ENCODE measurements at regions not wholly inside any gene's neighbourhood (a gene's known extent, or its start where the extent isn't known, plus 50 kb on each side); places are given as distances from the start of the nearest gene placed in this dataset.
A peak's percentile ranks its signal among the peaks of the same experiment; 100 is the strongest.

GRCh38 chr20:39602649-39603048, 640.5 kb downstream of the DHX35 start:
- no peak for DNase-seq

GRCh38 chr20:39600871-39601270, 638.7 kb downstream of the DHX35 start:
- DNase-seq = no peak

DNA sequence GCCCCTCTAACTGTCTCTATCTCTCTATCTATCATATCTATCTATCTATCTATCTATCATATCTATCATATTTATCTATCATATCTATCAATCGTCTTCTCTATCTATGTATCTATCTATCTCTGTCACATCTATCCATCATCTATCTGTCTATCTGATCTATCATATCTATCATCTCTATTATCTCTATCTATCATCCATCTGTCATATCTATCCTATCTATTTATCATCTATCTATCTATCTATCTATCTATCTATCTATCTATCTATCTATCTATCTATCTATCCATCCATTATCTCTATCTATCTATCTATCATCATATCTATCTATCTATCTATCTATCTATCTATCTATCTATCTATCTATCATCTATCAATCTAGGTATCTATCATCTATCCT, 638.0 kb downstream of the DHX35 start:
- no peak for DNase-seq

GRCh38 chr20:39596554-39596953, 634.4 kb downstream of the DHX35 start:
- no peak for DNase-seq

DNA sequence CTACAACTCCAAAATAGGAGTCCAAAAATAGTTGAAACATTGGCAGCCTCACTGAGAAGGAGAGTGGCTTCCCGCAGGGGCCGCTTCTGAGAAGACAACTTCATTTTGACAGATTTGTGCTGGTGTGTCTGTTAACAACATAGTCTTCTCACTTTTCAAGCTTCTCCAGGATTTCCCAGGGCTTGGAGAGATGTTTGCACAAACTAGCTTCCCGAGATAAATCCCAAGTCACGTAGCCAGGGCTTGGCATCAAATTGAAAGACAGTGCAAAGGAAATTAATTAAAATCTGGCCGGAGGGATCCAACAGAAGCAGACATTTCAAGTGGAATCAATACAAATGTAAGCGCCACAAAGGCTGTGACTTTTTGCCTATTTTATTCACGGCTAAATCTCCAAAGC, 630.2 kb downstream of the DHX35 start:
- no peak for DNase-seq

DNA sequence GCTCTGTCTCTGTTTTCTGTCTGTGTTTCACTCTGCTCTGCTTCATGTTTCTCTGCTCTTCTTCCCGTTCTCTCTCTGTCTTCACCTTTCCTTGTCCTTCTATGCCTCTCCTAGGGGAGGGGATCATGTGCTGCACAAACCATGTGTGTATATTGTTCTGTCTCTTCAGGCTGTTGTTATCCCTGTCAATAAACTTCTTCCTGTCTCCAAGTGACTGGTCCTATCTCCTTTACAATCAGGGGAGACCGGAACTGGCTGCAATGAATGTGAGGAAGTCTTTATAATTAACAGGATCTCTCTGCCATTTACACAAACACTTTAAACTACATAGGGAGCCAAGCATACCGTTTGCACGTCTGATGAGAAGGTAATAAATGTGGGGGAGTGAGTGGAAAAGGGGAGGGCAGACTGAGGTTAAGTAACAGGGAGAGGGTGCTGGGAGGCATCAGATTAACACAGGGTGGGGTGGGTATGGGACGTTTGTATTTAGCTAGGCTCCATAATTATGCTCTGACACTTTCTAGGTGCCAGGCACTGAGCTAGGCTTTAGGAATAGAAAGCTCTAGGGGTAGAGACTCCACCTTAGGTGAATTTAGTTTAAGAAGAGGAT, 626.1 kb downstream of the DHX35 start:
- DNase-seq = no peak

GRCh38 chr20:39581034-39581433, 618.9 kb downstream of the DHX35 start:
- no peak for DNase-seq

DNA sequence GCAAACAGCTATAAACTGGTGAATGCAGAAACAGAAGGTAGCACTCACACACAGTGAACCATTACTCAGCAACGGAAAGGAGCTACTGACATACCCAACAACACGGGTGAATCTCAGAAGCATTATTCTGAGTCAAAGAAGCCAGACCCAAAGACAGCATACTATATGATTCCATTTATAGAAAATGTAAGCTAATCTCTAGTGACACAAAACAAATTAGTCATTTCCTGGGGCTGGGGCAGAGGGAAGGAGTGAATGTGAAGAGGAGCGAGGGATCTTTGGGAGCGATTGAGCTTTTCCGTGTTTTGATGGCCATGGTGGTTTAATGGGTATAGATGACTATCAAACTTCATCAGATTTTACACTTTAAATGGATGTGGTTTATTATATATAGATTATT, 614.6 kb downstream of the DHX35 start:
- no peak for DNase-seq

DNA sequence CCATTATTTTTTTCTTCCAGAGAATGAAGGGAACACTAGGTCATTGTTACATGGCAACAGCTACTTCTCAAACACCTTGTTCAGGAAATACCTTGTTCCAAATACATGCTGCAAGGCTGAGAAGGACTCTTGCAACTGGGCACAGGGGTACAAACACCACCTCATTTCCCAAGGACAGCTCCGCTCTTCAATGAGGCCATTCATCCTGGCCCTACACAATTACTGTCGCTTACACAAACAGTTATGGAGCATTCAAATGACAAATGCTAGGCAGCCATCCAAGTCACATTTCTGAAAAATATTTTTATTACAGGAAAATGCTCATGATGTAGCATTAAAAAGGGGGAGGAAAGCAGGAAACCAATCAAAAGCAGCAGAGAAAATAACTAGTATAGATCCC, 611.9 kb downstream of the DHX35 start:
- no peak for DNase-seq

DNA sequence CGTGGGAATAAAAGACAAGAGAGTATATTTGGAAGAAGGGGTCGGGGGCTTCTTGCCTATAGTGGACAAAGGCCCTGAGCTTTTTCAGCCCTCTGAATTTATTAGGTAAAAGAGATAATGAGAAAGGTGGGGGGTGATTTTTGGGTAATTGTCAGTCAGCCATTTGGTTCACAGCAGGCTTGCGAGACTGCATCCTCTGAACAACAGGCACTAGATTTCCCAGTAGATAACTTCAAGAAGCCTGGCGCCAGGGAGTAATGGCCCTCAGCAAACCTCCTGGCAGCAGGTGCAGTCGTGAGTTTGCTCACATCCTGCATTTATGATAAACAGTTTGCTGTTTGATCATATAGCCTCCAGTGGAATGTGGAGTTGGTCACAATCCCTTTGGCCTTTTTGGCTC, 609.0 kb downstream of the DHX35 start:
- DNase-seq = no peak

DNA sequence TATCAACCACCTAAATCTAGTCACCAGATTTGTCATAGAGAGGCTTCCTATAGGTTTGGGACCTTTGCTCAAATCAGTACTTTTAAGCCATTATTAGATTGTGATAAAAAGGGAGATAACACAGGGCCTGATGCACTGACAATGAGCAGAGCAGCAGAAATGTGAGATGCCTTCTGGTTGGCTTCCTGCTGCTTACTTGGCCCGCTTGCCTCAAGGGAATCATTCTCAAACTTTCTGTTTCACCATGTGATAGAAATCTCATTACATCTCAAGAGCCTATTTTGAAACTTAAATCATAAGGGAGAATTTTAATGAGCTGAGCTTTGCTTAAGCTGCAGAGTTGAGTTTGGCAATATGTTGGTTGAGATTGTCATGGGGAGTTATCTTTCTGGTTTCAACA, 606.0 kb downstream of the DHX35 start:
- DNase-seq = no peak

DNA sequence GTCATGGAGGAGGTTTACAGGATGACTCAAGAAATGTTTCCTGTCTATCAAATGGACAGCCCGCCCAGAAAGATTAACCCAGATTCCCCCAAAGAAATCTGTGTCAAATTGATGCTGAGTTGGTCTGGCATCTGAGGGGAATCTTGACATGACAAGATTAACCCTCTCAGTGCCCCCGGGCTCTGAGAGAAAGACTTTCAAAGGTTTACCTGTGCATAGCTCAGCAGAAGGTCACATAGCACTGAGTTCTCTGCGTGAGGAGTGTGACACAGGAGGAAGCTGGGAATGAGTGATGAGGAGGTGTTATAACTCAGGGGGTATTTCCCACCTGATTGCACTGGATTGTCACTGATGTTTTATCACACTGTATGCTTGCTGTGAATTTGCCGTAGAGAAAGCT, 601.2 kb downstream of the DHX35 start:
- DNase-seq = peak; percentile 58

DNA sequence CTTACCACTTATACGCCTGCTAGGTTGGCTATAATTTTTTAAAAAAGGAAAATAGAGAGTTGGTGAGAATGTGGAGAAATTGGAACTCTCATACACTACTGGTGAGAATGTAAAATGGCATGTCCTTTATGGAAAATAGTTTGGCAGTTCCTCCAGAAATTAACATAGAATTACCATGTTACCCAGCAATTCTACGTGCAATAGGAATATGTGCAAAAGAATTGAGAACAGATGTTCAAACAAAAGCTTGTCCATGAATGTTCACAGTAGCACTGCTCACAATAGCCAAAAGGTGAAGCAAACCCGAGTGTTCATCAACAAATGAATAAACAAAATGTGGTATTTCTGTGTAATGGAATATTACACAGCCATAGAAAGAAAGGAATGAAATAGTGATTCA, 592.2 kb downstream of the DHX35 start:
- no peak for DNase-seq

- DNase-seq = no peak
These were observed 591.0 kb downstream of the DHX35 start for GRCh38 chr20:39553120-39553519.

DNA sequence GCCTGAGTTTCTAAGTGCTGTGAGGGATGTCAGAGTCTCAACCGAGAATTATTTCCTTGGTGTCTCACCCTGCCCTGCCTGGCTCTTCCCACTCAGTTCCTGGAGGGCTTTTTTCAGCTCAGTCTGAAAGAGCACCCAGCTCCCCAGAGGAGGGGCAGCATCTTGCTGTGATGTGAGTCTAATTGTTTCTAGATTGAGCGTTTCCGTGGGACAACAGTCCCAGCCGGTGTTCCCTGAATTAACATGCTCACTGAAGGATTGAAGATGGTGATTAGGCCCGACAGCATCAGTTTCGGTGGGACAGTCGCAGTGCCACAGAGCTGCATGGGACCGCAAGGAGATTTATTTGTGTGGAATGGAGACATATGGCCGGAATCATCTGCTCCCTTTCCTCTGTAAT, 587.6 kb downstream of the DHX35 start:
- peak; percentile 87 for DNase-seq

- DNase-seq = no peak
These were observed 585.6 kb downstream of the DHX35 start for GRCh38 chr20:39547546-39548408.

DNA sequence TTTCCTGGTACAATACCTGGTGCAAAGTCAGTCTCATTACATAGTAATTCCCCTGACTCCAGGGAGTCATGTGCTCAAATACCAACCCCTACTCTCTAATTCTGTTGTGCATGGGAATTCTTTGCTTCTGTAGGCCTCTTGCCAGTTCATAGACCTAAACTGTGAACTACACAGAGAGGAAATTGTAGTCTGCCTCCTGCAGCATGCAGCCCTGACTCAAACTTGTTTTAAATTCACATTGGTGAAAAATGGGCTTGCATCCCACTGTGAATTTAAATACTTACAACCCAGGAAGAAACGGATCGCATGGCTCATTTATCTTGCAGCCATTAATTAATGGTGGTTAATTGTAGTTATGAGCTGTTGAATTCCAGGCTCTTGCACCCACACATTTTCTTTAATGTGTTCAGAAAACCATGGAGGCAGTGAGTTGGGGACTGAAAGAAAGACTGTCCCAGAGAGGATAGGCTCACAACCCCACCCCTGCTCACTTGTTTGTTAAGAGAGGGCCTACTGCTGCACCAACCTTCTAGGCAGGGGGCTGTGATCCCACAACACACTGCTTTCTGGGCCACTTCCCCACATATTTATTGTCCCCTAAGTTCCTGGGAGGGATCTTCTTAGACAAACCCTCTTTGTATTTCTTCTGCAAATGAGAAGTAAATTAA, 579.1 kb downstream of the DHX35 start:
- no peak for DNase-seq

DNA sequence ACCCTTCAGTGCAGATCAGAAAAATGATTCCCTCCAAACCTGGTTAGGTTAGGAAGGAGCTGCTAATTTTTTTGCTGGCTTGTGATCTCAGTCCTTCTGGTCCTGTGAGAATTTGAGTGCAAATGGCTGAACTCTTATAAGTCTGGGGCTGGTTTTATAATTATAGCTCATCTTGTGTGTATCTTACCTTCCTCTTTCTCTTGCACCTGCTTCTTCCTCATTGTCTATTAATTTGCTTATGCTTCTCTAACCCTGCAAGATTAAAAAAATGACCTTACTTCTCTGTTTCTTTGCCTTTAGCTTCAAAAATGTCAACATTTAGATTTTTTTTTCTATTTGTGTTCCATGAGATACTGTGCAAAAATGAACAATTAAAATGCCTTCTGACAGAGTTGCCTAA, 576.2 kb downstream of the DHX35 start:
- DNase-seq = no peak

- no peak for DNase-seq
These were observed 573.2 kb downstream of the DHX35 start for GRCh38 chr20:39535301-39535700.

DNA sequence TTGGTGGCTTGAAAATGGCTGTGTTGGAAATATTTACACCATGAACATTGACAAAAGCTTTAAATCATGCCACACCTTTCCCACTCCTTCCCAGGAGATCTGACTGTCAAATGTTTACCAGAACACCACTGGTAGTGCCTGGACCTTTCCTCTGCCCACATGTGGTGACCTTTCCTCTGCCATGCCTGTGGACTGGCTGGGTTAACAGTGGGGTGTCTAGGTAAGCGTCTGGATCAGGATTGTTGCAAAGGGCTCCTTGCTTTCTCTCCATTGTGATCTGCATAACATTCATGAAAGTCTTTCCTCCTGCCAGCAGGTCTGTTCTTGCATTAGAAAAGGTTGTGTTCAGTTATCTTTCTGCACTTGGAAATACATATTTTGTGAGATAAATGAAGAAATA, 572.7 kb downstream of the DHX35 start:
- no peak for DNase-seq

GRCh38 chr20:39533858-39534257, 571.7 kb downstream of the DHX35 start:
- DNase-seq = no peak

- DNase-seq = no peak
These were observed 570.1 kb downstream of the DHX35 start for GRCh38 chr20:39532205-39532604.

- DNase-seq = no peak
These were observed 566.3 kb downstream of the DHX35 start for GRCh38 chr20:39528436-39528835.

GRCh38 chr20:39524371-39524911, 562.3 kb downstream of the DHX35 start:
- no peak for DNase-seq

Data from retina (tissue), 1 donor.